ENCODE measurements at regions not wholly inside any gene's neighbourhood (a gene's known extent, or its start where the extent isn't known, plus 50 kb on each side); places are given as distances from the start of the nearest gene placed in this dataset.

- TF ChIP-seq CTCF (IDR thresholded peaks at IDR 0.05), result no peak
- no peak for TF ChIP-seq POLR2A (IDR thresholded peaks at IDR 0.05)
Measured at GRCh38 chr7:145909991-145910513, 206.5 kb upstream of the CNTNAP2 start.
